GM12878 (cell line): ENCODE measurements at regions not wholly inside any gene's neighbourhood (a gene's known extent, or its start where the extent isn't known, plus 50 kb on each side); places are given as distances from the start of the nearest gene placed in this dataset.

Experiments
- ATAC-seq: fragments of 200-7000 bp; cut with Tn5 transposase; 3 replicates; pipeline ENCODE4 v1.9.1; 2020; ENCODE audit warnings: mild to moderate bottlenecking, moderate library complexity
- BruUV-seq: library from RNA; stranded (reverse); fragments of 400-500 nt; replicated peaks from 2 replicates; lab custom pipeline; 2021; lab: Mats Ljungman, UMichigan
- CTCF ChIA-PET: fragments of 300-600 bp; sonication (Branson Sonifier 250); formaldehyde crosslinking; extraction: SDS; loops from one replicate; lab custom pipeline; 2021; ENCODE audit warnings: inconsistent platforms; lab: Yijun Ruan, JAX
- POLR2A ChIA-PET: fragments of 350-600 bp; formaldehyde crosslinking; extraction: SDS; loops from one replicate; lab custom pipeline; 2021; ENCODE audit warnings: inconsistent platforms; lab: Charles Lee
- RAD21 ChIA-PET: fragments of 300-600 bp; sonication (Branson Sonifier 250); formaldehyde crosslinking; loops from one replicate; lab custom pipeline; 2023; ENCODE audit warnings: antibody characterized with exemption; ENCODE audit not compliant: unreplicated experiment; lab: Charles Lee
- SMC1A ChIA-PET: fragments of 300-600 bp; sonication (Branson Sonifier 250); formaldehyde crosslinking; loops from one replicate; lab custom pipeline; 2023; ENCODE audit not compliant: unreplicated experiment, uncharacterized antibody; lab: Charles Lee
- DNase-seq: peaks from one replicate; pipeline ENCODE4 v3.0.0-alpha.2; 2011; ENCODE audit warnings: low read depth, low spot score
- FAIRE-seq: peaks from 3 replicates; lab custom pipeline; 2011; peaks lifted over from hg19 to GRCh38; lab: Jason Lieb, UNC
- H2AFZ ChIP-seq: 2 replicates; pipeline ENCODE4 v1.6.0; 2011; ENCODE audit warnings: low read depth, low read length, control low read depth; ENCODE audit not compliant: control insufficient read depth
- H3K27ac ChIP-seq: 2 replicates; pipeline ENCODE4 v1.5.1; 2011; ENCODE audit warnings: control low read depth; ENCODE audit not compliant: control insufficient read depth, insufficient read depth
- H3K27me3 ChIP-seq, 2 experiments: replicated peaks in 1 of 2; 2 replicates each; pipeline versions ENCODE4 v1.6.0 to v1.6.1; 2011; ENCODE audit warnings: low read length in 1 of 2; ENCODE audit not compliant: control insufficient read depth in 2 of 2, insufficient read depth in 2 of 2
- H3K36me3 ChIP-seq, 2 experiments: 2 replicates each; pipeline ENCODE4 v1.5.1; 2011; ENCODE audit warnings: low read length in 1 of 2; ENCODE audit not compliant: control insufficient read depth in 2 of 2, insufficient read depth in 2 of 2
- H3K4me1 ChIP-seq: 2 replicates; pipeline ENCODE4 v1.6.1; 2011; ENCODE audit warnings: mild to moderate bottlenecking, low read length, moderate library complexity, mixed read lengths; ENCODE audit not compliant: control insufficient read depth, insufficient read depth
- H3K4me2 ChIP-seq: 2 replicates; pipeline ENCODE4 v1.6.0; 2011; ENCODE audit warnings: control low read depth; ENCODE audit not compliant: control insufficient read depth, insufficient read depth
- H3K4me3 ChIP-seq: fragments of 200-600 bp; sonication (generic); 2 replicates; pipeline ENCODE4 v1.5.1; 2016
- H3K79me2 ChIP-seq: 2 replicates; pipeline ENCODE4 v1.6.0; 2011; ENCODE audit warnings: low read length; ENCODE audit not compliant: control insufficient read depth, insufficient read depth
- H3K9ac ChIP-seq: 2 replicates; pipeline ENCODE4 v1.8.0; 2011; ENCODE audit warnings: low read length, control low read depth, mixed read lengths; ENCODE audit not compliant: control insufficient read depth, insufficient read depth
- H3K9me3 ChIP-seq: replicated peaks from 3 replicates; pipeline ENCODE4 v1.5.1; 2011; ENCODE audit warnings: mild to moderate bottlenecking, low read length; ENCODE audit not compliant: control insufficient read depth, insufficient read depth
- H4K20me1 ChIP-seq: 2 replicates; pipeline ENCODE4 v1.6.0; 2011; ENCODE audit not compliant: control insufficient read depth, insufficient read depth
- BACH1 ChIP-seq: fragments of 450-650 bp; IDR thresholded peaks from 2 replicates; pipeline ENCODE4 v1.6.1; 2017; ENCODE audit warnings: mild to moderate bottlenecking, borderline replicate concordance
- CEBPZ ChIP-seq: fragments of 150-350 bp; IDR thresholded peaks from 2 replicates; pipeline ENCODE4 v1.6.1; 2016; ENCODE audit warnings: low read depth, low read length
- CHD1 ChIP-seq: IDR thresholded peaks from 2 replicates; pipeline ENCODE4 v1.6.1; 2012; ENCODE audit warnings: low read depth, low read length, improper control_type of control experiment
- E4F1 ChIP-seq: fragments of 450-650 bp; IDR thresholded peaks from 2 replicates; pipeline ENCODE4 v1.6.1; 2018; ENCODE audit warnings: borderline replicate concordance, mild to moderate bottlenecking; ENCODE audit not compliant: partially characterized antibody
- KAT2A ChIP-seq: conservative IDR thresholded peaks from 2 replicates; pipeline ENCODE4 v1.6.1; 2011; ENCODE audit warnings: low read depth, low read length; ENCODE audit not compliant: control insufficient read depth
- RAD51 ChIP-seq: fragments of 450-650 bp; IDR thresholded peaks from 2 replicates; pipeline ENCODE4 v1.6.1; 2016; ENCODE audit warnings: moderate library complexity, mild to moderate bottlenecking, inconsistent platforms
- RUNX3 ChIP-seq: IDR thresholded peaks from 2 replicates; pipeline ENCODE4 v1.6.1; 2012; ENCODE audit warnings: low read length, inconsistent platforms
- SIX5 ChIP-seq: IDR thresholded peaks from 2 replicates; pipeline ENCODE4 v1.6.1; 2011; ENCODE audit warnings: mild to moderate bottlenecking, low read depth, low read length, moderate library complexity; ENCODE audit not compliant: severe bottlenecking
- SRF ChIP-seq, 2 experiments: IDR thresholded peaks; 2 replicates each; pipeline ENCODE4 v1.6.1; 2011; ENCODE audit warnings: low read depth in 2 of 2, low read length in 2 of 2, mild to moderate bottlenecking in 1 of 2, moderate library complexity in 1 of 2
- TBL1XR1 ChIP-seq: IDR thresholded peaks from 2 replicates; pipeline ENCODE4 v1.6.1; 2012; ENCODE audit warnings: low read depth, low read length, improper control_type of control experiment
- WRNIP1 ChIP-seq: IDR thresholded peaks from 2 replicates; pipeline ENCODE4 v1.6.1; 2011; ENCODE audit warnings: low read depth, low read length, improper control_type of control experiment, borderline replicate concordance
- ZNF24 ChIP-seq: fragments of 450-650 bp; IDR thresholded peaks from 2 replicates; pipeline ENCODE4 v1.6.1; 2017; ENCODE audit warnings: antibody characterized with exemption, mild to moderate bottlenecking
- ZNF592 ChIP-seq: fragments of 450-650 bp; IDR thresholded peaks from 2 replicates; pipeline ENCODE4 v1.6.1; 2017; ENCODE audit warnings: mild to moderate bottlenecking, moderate library complexity
- WGBS: methylation state at CpG from one replicate; pipeline ENCODE4 v1.1.6; 2016; ENCODE audit warnings: low lambda C conversion rate; ENCODE audit not compliant: insufficient replicate concordance, insufficient coverage; ENCODE audit errors: missing lambda C conversion rate; 5-methylcytosine and 5-hydroxymethylcytosine counted together
- in situ Hi-C: fragments of 300-500 bp; cut with MboI; formaldehyde crosslinking; loops from 9 replicates; pipeline ENCODE4 v1.14.3; 2018; ENCODE audit warnings: mixed read lengths
- intact Hi-C: fragments of 100-400 bp; cut with micrococcal nuclease; formaldehyde crosslinking; loops from one replicate; pipeline ENCODE4 v1.14.2; 2022; ENCODE audit not compliant: unreplicated experiment

GRCh38 chr3:3295586-3295985 is 116.1 kb upstream of the CRBN start:
- WGBS, result 0% methylated on average over 1 of the region's 1 CpG
- Histone ChIP-seq H3K79me2 (no peaks in the 10 kb centered on the region), H3K36me3 (no peaks in the 10 kb centered on the region), H3K4me1 (no peaks in the 10 kb centered on the region), H3K27ac (no peak overlapping the region), H4K20me1 (no peaks in the 10 kb centered on the region), H2AFZ (no peak overlapping the region), H3K9ac (no peak overlapping the region), H3K27me3 (no peaks in the 10 kb centered on the region), H3K9me3 (no peaks in the 10 kb centered on the region), H3K4me2 (no peak overlapping the region), H3K4me3 (no peak overlapping the region)
- DNase-seq (no peak), FAIRE-seq (no peak), ATAC-seq (no peak)
- TF ChIP-seq SIX5 (no peak), SRF (IDR thresholded peaks at IDR 0.05; ENCODE audit: low read depth in 2 of 2, low read length in 2 of 2) (no peak), KAT2A (no peak), TBL1XR1 (no peak), RUNX3 (no peak), WRNIP1 (no peak), ZNF24 (no peak), BACH1 (no peak), CEBPZ (no peak), CHD1 (no peak), E4F1 (no peak), RAD51 (no peak), ZNF592 (no peak)
- ChIA-PET SMC1A (no interaction called here), POLR2A (no interaction called here), CTCF (no interaction called here), RAD21 (no interaction called here)
- in situ Hi-C loops, result no loop called here
- no TSS peak for BruUV-seq
- intact Hi-C loops, result no loop called here
